22Rv1 (cell line): ENCODE measurements at regions not wholly inside any gene's neighbourhood (a gene's known extent, or its start where the extent isn't known, plus 50 kb on each side); places are given as distances from the start of the nearest gene placed in this dataset.
"Not testable (repeated sequence)": the region's sequence is repeated elsewhere in the genome, so short reads cannot be mapped to it uniquely, and the experiment has no call there.

Experiments used
- CTCF ChIP-seq: fragments of 450-650 bp; IDR thresholded peaks from 2 replicates; pipeline ENCODE4 v1.5.1; 2017; ENCODE audit warnings: mild to moderate bottlenecking
- ZFX ChIP-seq: fragments of 450-650 bp; IDR thresholded peaks from 2 replicates; pipeline ENCODE4 v1.6.1; 2017; ENCODE audit warnings: antibody characterized with exemption, borderline replicate concordance

GRCh38 chr16:18127033-18127432 is 209.5 kb downstream of the NPIPA8 start:
- TF ChIP-seq CTCF, ZFX: not testable (repeated sequence)
